Heart left ventricle (tissue), 16 donors: ENCODE measurements at regions not wholly inside any gene's neighbourhood (a gene's known extent, or its start where the extent isn't known, plus 50 kb on each side); places are given as distances from the start of the nearest gene placed in this dataset.
"Not testable (repeated sequence)": the region's sequence is repeated elsewhere in the genome, so short reads cannot be mapped to it uniquely, and the experiment has no call there.

Source experiments
- ATAC-seq, 4 donors: fragments of 200-7000 bp; cut with Tn5 transposase; one replicate each; pipeline ENCODE4 v1.9.1; 2020 to 2022; ENCODE audit warnings: moderate library complexity in 4 of 4, mild to moderate bottlenecking in 3 of 4, moderate number of reproducible peaks in 1 of 4
- DNase-seq, 5 donors: peaks; one replicate each; pipeline ENCODE4 v3.0.0-alpha.2; 2020
- H3K27ac ChIP-seq, 12 donors: fragments of 200-600 bp; sonication (generic) in 4 of 12; one replicate each; pipeline versions ENCODE4 v1.5.0 to v1.8.0; 2016 to 2022; ENCODE audit warnings: mild to moderate bottlenecking in 2 of 12
- H3K27me3 ChIP-seq, 9 donors: fragments of 200-600 bp; sonication (generic) in 2 of 9; one replicate each; pipeline versions ENCODE4 v1.5.1 to v1.8.0; 2016 to 2022; ENCODE audit warnings: mild to moderate bottlenecking in 3 of 9
- H3K36me3 ChIP-seq, 9 donors: fragments of 200-600 bp; sonication (generic) in 2 of 9; one replicate each; pipeline versions ENCODE4 v1.5.0 to v1.8.0; 2018 to 2022; ENCODE audit warnings: mild to moderate bottlenecking in 2 of 9
- H3K4me1 ChIP-seq, 12 donors: fragments of 200-600 bp; sonication (generic) in 4 of 12; one replicate each; pipeline versions ENCODE4 v1.5.0 to v1.8.0; 2016 to 2022; ENCODE audit warnings: mild to moderate bottlenecking in 3 of 12
- H3K4me3 ChIP-seq, 12 donors: fragments of 200-600 bp; sonication (generic) in 4 of 12; one replicate each; pipeline versions ENCODE4 v1.5.0 to v1.8.0; 2017 to 2022; ENCODE audit warnings: mild to moderate bottlenecking in 9 of 12, moderate library complexity in 4 of 12
- H3K9me3 ChIP-seq, 12 donors: fragments of 200-600 bp; sonication (generic) in 4 of 12; one replicate each; pipeline versions ENCODE4 v1.5.0 to v1.8.0; 2016 to 2022; ENCODE audit warnings: mild to moderate bottlenecking in 1 of 12
- POLR2A ChIP-seq, 2 donors: fragments of 450-650 bp; IDR thresholded peaks; one replicate each; pipeline ENCODE4 v1.6.1; 2017; ENCODE audit warnings: antibody characterized with exemption in 2 of 2, mild to moderate bottlenecking in 2 of 2, moderate library complexity in 2 of 2
- WGBS, 4 donors: extraction: QIAGEN DNeasy Blood & Tissue Kit in 2 of 4; methylation state at CpG; one replicate each; pipeline versions ENCODE4 v1.1.5 to v1.1.7; 2013 to 2018; 5-methylcytosine and 5-hydroxymethylcytosine counted together
- intact Hi-C, 10 donors: fragments of 100-400 bp; cut with DNase I; formaldehyde crosslinking; loops; one replicate each; pipeline versions ENCODE4 v1.11.1 to v1.14.2; 2022
- TF ChIP-seq, protein P1 (sequence below), 12 donors: fragments of 200-600 bp; sonication (generic) in 4 of 12; IDR thresholded peaks; one replicate each; pipeline versions ENCODE4 v1.5.0 to v1.8.0; 2018 to 2022; ENCODE audit warnings: antibody characterized with exemption in 12 of 12, mild to moderate bottlenecking in 5 of 12
- donor health status: ischemic (EF 13 %, LVEDD 7.1; RV severe dilation, severe dysfunction).
- donor health status: healthy with polysubstance abuse.
- donor health status: DM: no; HTN: yes; CAD: no.
- donor health status: DM: no; HTN: no; CAD: no.
- donor health status: ischemic (EF 25% LVEDD 6.9; RV normal size, moderate dysfunction).
- donor health status: ischemic (EF 25% LVEDD 5.7; RV mildly dilated, moderate dysfunction).
- donor health status: healthy.
- donor health status: DM: yes; HTN: yes; CAD: no.
- donor health status: ischemic (EF 35%, LVEDD 5.7; RV mildly dilated, moderate dysfunction).
- donor health status: nonischemic (EF 11% LVEDD 7.7; RV severe dilation, severe dysfunction).
- donor health status: DM: yes; HTN: yes; CAD: no.
- donor health status: PGD.
- donor health status: ischemic (EF 29% LVEDD 5.4; RV normal size, mild dysfunction).
- donor health status: nonischemic (EF 23%, LVEDD 6.1; RV moderate dilation, normal function).

DNA sequence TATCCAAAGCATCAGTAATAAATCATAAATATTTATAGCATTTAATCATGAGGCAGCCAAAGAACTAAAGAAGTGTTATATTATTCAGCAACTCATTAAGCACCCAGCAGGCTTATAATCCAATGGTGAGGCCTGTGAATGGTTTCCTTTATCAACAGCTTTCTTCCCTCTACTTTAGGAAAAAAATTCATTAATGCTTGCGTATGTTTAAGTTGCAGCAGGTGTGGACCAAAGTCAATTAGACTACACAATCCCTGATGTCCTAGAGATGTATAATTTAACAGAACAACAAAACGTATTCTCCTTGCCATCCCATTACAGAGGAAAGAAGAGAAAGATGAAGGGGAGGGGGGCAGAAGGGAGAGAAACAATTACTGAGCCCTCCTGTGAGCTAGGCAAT is 87.7 kb upstream of the MAGI3 start:
- TF ChIP-seq, protein P1, sequence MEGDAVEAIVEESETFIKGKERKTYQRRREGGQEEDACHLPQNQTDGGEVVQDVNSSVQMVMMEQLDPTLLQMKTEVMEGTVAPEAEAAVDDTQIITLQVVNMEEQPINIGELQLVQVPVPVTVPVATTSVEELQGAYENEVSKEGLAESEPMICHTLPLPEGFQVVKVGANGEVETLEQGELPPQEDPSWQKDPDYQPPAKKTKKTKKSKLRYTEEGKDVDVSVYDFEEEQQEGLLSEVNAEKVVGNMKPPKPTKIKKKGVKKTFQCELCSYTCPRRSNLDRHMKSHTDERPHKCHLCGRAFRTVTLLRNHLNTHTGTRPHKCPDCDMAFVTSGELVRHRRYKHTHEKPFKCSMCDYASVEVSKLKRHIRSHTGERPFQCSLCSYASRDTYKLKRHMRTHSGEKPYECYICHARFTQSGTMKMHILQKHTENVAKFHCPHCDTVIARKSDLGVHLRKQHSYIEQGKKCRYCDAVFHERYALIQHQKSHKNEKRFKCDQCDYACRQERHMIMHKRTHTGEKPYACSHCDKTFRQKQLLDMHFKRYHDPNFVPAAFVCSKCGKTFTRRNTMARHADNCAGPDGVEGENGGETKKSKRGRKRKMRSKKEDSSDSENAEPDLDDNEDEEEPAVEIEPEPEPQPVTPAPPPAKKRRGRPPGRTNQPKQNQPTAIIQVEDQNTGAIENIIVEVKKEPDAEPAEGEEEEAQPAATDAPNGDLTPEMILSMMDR (IDR thresholded peaks at IDR 0.05): no peak
- no peak for TF ChIP-seq POLR2A (IDR thresholded peaks at IDR 0.05)
- Histone ChIP-seq H3K4me1 (no peaks in the 10 kb centered on the region), H3K27ac (no peak overlapping the region), H3K4me3 (no peak overlapping the region), H3K36me3 (no peaks in the 10 kb centered on the region), H3K9me3 (no peaks in the 10 kb centered on the region), H3K27me3 (no peaks in the 10 kb centered on the region)
- no peak for DNase-seq
- ATAC-seq: no peak
- WGBS, 4 donors: 55 to 90% (median 62%) methylated on average over 2 of the region's 2 CpGs
- intact Hi-C loops: loop anchor here in 1 of 10 donors (10.0 kb wide), 1 partner anchor 52 kb away; no protein-coding TSS in a partner anchor

DNA sequence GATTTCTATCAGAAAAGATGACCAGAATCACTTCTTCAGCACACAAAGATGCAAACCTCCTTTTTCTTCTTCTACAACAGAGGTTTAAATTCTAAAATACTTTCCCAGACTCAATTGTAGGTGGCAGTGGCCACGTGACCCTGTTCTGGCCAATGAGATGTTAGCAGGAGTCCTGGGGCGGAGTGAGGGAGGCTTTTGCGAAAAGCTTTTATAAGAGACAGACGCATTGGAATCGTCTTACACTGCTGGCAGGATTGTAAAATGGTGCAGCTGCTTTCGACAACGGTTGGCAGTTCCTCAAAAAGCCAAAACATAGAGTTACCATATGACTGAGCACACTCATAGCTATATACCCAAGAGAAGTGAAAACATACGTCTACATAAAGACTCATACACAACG is 87.0 kb upstream of the MAGI3 start:
- H3K4me3 ChIP-seq: no peak overlapping the region
- H3K27me3 ChIP-seq: no peaks in the 10 kb centered on the region
- no peak for DNase-seq
- no peak overlapping the region for H3K27ac ChIP-seq
- no peaks in the 10 kb centered on the region for H3K9me3 ChIP-seq
- no peaks in the 10 kb centered on the region for H3K36me3 ChIP-seq
- 80 to 87% (median 82%) methylated on average over 9 of the region's 9 CpGs for WGBS, 4 donors
- no peak for ATAC-seq
- intact Hi-C loops: loop anchor here in 1 of 10 donors (10.0 kb wide), 1 partner anchor 52 kb away; no protein-coding TSS in a partner anchor
- no peaks in the 10 kb centered on the region for H3K4me1 ChIP-seq
- TF ChIP-seq, protein P1 (IDR thresholded peaks at IDR 0.05): no peak
- TF ChIP-seq POLR2A (IDR thresholded peaks at IDR 0.05): no peak

DNA sequence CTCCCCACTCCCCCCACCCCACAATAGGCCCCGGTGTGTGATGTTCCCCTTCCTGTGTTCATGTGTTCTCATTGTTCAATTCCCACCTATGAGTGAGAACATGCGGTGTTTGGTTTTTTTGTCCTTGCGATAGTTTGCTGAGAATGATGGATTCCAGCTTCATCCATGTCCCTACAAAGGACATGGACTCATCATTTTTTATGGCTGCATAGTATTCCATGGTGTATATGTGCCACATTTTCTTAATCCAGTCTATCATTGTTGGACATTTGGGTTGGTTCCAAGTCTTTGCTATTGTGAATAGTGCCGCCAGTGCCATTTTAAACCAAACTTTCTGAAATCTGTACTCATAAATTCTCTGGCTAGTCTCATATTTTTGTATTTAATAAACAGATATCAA is 85.3 kb upstream of the MAGI3 start:
- intact Hi-C loops: loop anchor here in 1 of 10 donors (10.0 kb wide), 1 partner anchor 50 kb away; no protein-coding TSS in a partner anchor
- 90 to 98% (median 95%) methylated on average over 4 of the region's 4 CpGs for WGBS, 4 donors
- not testable (repeated sequence) for ATAC-seq

DNA sequence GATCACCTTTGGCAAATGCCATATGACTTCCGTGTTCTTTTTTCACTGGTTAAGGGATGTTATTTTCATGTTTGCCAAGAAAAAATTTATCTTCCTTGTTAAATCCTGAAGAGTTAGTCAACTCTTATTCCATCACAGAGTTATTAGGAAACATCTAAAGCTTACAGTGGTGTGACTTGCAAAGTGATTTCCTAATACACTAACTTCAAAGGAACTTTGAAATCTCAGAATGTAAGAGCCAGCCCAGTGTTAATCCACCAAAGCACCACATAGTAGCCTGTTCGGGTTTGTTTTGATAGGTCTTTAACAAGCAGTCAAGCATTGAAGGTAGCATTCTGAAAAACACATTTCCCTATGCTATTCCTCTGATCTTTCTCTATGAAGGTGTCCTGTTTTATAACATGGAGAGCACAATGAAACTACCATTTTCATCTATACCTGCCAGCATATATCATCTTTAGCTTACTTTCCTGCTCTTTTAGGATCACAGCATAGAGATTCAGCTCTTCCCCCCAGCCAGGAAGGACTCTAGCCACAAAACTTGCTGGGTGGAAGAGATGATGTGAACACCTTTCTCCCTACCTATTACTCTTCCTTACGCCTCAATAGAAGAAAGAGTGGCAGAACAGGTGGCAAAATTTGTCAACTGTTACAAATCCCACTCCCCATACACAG is 82.4 kb upstream of the MAGI3 start:
- Histone ChIP-seq H3K4me3 (no peak overlapping the region), H3K36me3 (no peaks in the 10 kb centered on the region), H3K4me1 (no peaks in the 10 kb centered on the region), H3K9me3 (peaks cover 0 to 10% (median 0%) of the 10 kb centered on the region in 12 donors), H3K27me3 (no peaks in the 10 kb centered on the region), H3K27ac (no peak overlapping the region)
- intact Hi-C loops: loop anchor here in 1 of 10 donors (10.0 kb wide), 1 partner anchor 47 kb away; no protein-coding TSS in a partner anchor
- no peak for ATAC-seq
- 69 to 84% (median 76%) methylated on average over 3 of the region's 3 CpGs for WGBS, 4 donors
- TF ChIP-seq, protein P1 (IDR thresholded peaks at IDR 0.05): no peak
- no peak for TF ChIP-seq POLR2A (IDR thresholded peaks at IDR 0.05)
- no peak for DNase-seq

More for the DNA sequence above, 85.3 kb upstream of the MAGI3 start:
- not testable (repeated sequence) for H3K36me3 ChIP-seq, H3K27me3 ChIP-seq, DNase-seq, H3K9me3 ChIP-seq, H3K4me3 ChIP-seq, H3K4me1 ChIP-seq, H3K27ac ChIP-seq

DNA sequence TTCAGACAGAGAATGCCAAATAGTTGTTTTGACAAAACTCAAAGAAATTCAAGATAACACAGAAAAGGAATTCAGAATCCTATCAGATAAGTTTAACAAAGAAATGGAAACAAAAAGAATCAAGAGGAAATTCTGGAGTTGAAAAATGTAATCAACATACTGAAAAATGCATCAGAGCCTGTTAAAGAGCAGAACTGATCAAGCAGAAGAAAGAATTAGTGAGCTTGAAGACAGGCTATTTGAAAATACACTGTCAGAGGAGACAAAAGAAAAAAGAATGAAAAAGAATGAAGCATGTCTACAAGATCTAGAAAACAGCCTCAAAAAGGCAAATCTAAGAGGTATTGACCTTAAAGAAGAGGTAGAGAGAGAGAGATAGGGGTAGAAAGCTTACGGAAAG is 77.7 kb upstream of the MAGI3 start:
- H3K27ac ChIP-seq, DNase-seq, H3K27me3 ChIP-seq, intact Hi-C loops, H3K4me3 ChIP-seq, ATAC-seq, H3K4me1 ChIP-seq, H3K36me3 ChIP-seq: not testable (repeated sequence)
- H3K9me3 ChIP-seq: peaks cover 0 to 27% (median 3%) of the 10 kb centered on the region in 12 donors
- 92 to 100% (median 95%) methylated on average over 1 of the region's 1 CpG for WGBS, 4 donors
